GM21737 (cell line): ENCODE measurements at regions not wholly inside any gene's neighbourhood (a gene's known extent, or its start where the extent isn't known, plus 50 kb on each side); places are given as distances from the start of the nearest gene placed in this dataset.

Experiments
- ATAC-seq: cut with Tn5 transposase; IDR thresholded peaks from one replicate; pipeline ENCODE4 v1.9.1; 2021; ENCODE audit warnings: mild to moderate bottlenecking, moderate library complexity; ENCODE audit not compliant: unreplicated experiment

- no peak for ATAC-seq
Observed at GRCh38 chr1:30516485-30516858, 206.9 kb downstream of the MATN1 start.

- no peak for ATAC-seq
Observed at GRCh38 chr1:30515755-30516484, 207.5 kb downstream of the MATN1 start.

GRCh38 chr1:30514945-30515344 lies 208.4 kb downstream of the MATN1 start:
- no peak for ATAC-seq

- no peak for ATAC-seq
Observed at GRCh38 chr1:30514137-30514654, 209.2 kb downstream of the MATN1 start.

GRCh38 chr1:30513396-30514136 lies 209.8 kb downstream of the MATN1 start:
- no peak for ATAC-seq

GRCh38 chr1:30512914-30513265 lies 210.5 kb downstream of the MATN1 start:
- ATAC-seq = no peak

- no peak for ATAC-seq
Observed at GRCh38 chr1:30511991-30512913, 211.1 kb downstream of the MATN1 start.

- ATAC-seq = no peak
Observed at GRCh38 chr1:30511563-30511962, 211.8 kb downstream of the MATN1 start.

- no peak for ATAC-seq
Observed at GRCh38 chr1:30511106-30511505, 212.3 kb downstream of the MATN1 start.

GRCh38 chr1:30509670-30510069 lies 213.7 kb downstream of the MATN1 start:
- no peak for ATAC-seq

GRCh38 chr1:30508611-30509010 lies 214.8 kb downstream of the MATN1 start:
- ATAC-seq = no peak

- no peak for ATAC-seq
Observed at GRCh38 chr1:30508175-30508448, 215.3 kb downstream of the MATN1 start.

- ATAC-seq = no peak
Observed at GRCh38 chr1:30507401-30508174, 215.8 kb downstream of the MATN1 start.

GRCh38 chr1:30507016-30507312 lies 216.4 kb downstream of the MATN1 start:
- no peak for ATAC-seq

- ATAC-seq = no peak
Observed at GRCh38 chr1:30506291-30507015, 216.9 kb downstream of the MATN1 start.

GRCh38 chr1:30505853-30506252 lies 217.5 kb downstream of the MATN1 start:
- ATAC-seq = no peak

GRCh38 chr1:30492451-30492850 lies 230.9 kb downstream of the MATN1 start:
- ATAC-seq = no peak

- no peak for ATAC-seq
Observed at GRCh38 chr1:30491831-30492230, 231.6 kb downstream of the MATN1 start.

- no peak for ATAC-seq
Observed at GRCh38 chr1:30490554-30491053, 232.8 kb downstream of the MATN1 start.

GRCh38 chr1:30489737-30490389 lies 233.5 kb downstream of the MATN1 start:
- no peak for ATAC-seq
